Endothelial cell of umbilical vein (primary cell): ENCODE measurements at regions not wholly inside any gene's neighbourhood (a gene's known extent, or its start where the extent isn't known, plus 50 kb on each side); places are given as distances from the start of the nearest gene placed in this dataset.

Experiments
- BruUV-seq: library from RNA; stranded (reverse); fragments of 400-500 nt; replicated peaks from 2 replicates; lab custom pipeline; 2021; lab: Mats Ljungman, UMichigan
- CTCF ChIA-PET: fragments of 300-600, 350-600 bp; sonication (Branson Sonifier 250); formaldehyde crosslinking; loops from one replicate; lab custom pipeline; 2021; ENCODE audit warnings: antibody characterized with exemption, inconsistent platforms; lab: Charles Lee
- POLR2A ChIA-PET: fragments of 300-600, 350-600 bp; sonication (Branson Sonifier 250); formaldehyde crosslinking; loops from one replicate; lab custom pipeline; 2021; ENCODE audit warnings: antibody characterized with exemption, inconsistent platforms; lab: Charles Lee
- DNase-seq: peaks from one replicate; pipeline ENCODE4 v3.0.0-alpha.2; 2011; ENCODE audit warnings: low read depth, low spot score
- FAIRE-seq: peaks from 2 replicates; lab custom pipeline; 2011; peaks lifted over from hg19 to GRCh38; lab: Jason Lieb, UNC
- H2AFZ ChIP-seq: 2 replicates; pipeline ENCODE4 v1.6.0; 2012; ENCODE audit warnings: low read depth, low read length, control low read depth, inconsistent platforms
- H3K27ac ChIP-seq: 2 replicates; pipeline ENCODE4 v1.5.1; 2011; ENCODE audit warnings: low read depth, mild to moderate bottlenecking, control low read depth, low read length, moderate library complexity; ENCODE audit not compliant: insufficient read depth
- H3K27me3 ChIP-seq, 2 experiments: 2 replicates each; pipeline versions ENCODE4 v1.6.0 to v1.6.1; 2011; ENCODE audit warnings: low read length in 2 of 2, mixed read lengths in 1 of 2; ENCODE audit not compliant: control insufficient read depth in 2 of 2, insufficient read depth in 2 of 2
- H3K36me3 ChIP-seq, 2 experiments: 2 replicates in 1 of 2; 3 replicates in 1 of 2; pipeline ENCODE4 v1.5.1; 2011; ENCODE audit warnings: low read length in 2 of 2, mild to moderate bottlenecking in 1 of 2, moderate library complexity in 1 of 2; ENCODE audit not compliant: control insufficient read depth in 2 of 2, insufficient read depth in 2 of 2; ENCODE audit errors: extremely low read depth in 1 of 2
- H3K4me1 ChIP-seq: 3 replicates; pipeline ENCODE4 v1.5.1; 2011; ENCODE audit warnings: mild to moderate bottlenecking, low read length; ENCODE audit not compliant: control insufficient read depth, insufficient read depth; ENCODE audit errors: extremely low read depth
- H3K4me2 ChIP-seq: 2 replicates; pipeline ENCODE4 v1.6.1; 2011; ENCODE audit warnings: low read length, control low read depth, mixed read lengths; ENCODE audit not compliant: insufficient read depth
- H3K4me3 ChIP-seq, 3 experiments: fragments of 200-600 bp in 1 of 3; sonication (generic), shearing (Covaris generic) in 1 of 3; replicated peaks in 1 of 3; 2 replicates each; pipeline ENCODE4 v1.5.1; 2011 to 2016; ENCODE audit warnings: control low read depth in 3 of 3, low read length in 3 of 3, mild to moderate bottlenecking in 2 of 3, inconsistent platforms in 1 of 3, low read depth in 1 of 3, moderate library complexity in 1 of 3; ENCODE audit not compliant: insufficient read depth in 1 of 3
- H3K79me2 ChIP-seq: 2 replicates; pipeline ENCODE4 v1.6.0; 2012; ENCODE audit warnings: low read length, inconsistent platforms; ENCODE audit not compliant: control insufficient read depth, insufficient read depth
- H3K9ac ChIP-seq: replicated peaks from 2 replicates; pipeline ENCODE3; 2011; ENCODE audit warnings: low read length, control low read depth; ENCODE audit not compliant: insufficient read depth; ENCODE audit errors: extremely low read depth
- H3K9me1 ChIP-seq: replicated peaks from 3 replicates; pipeline ENCODE4 v1.6.0; 2011; ENCODE audit warnings: mild to moderate bottlenecking, low read length; ENCODE audit not compliant: control insufficient read depth, insufficient read depth; ENCODE audit errors: extremely low read depth
- H3K9me3 ChIP-seq: replicated peaks from 2 replicates; pipeline ENCODE4 v1.5.1; 2012; ENCODE audit warnings: low read length, inconsistent platforms; ENCODE audit not compliant: control insufficient read depth, insufficient read depth
- H4K20me1 ChIP-seq: replicated peaks from 2 replicates; pipeline ENCODE3; 2011; ENCODE audit warnings: mild to moderate bottlenecking, low read length; ENCODE audit not compliant: control insufficient read depth, insufficient read depth; ENCODE audit errors: extremely low read depth
- EZH2 ChIP-seq: IDR thresholded peaks from 2 replicates; pipeline ENCODE4 v1.6.1; 2012; ENCODE audit warnings: borderline replicate concordance, low read depth, mild to moderate bottlenecking, moderate library complexity, low read length, inconsistent platforms; ENCODE audit not compliant: severe bottlenecking
- FOS ChIP-seq: IDR thresholded peaks from 2 replicates; pipeline ENCODE4 v1.6.1; 2011; ENCODE audit warnings: mild to moderate bottlenecking, low read length, moderate library complexity, borderline replicate concordance; ENCODE audit not compliant: insufficient read depth
- GATA2 ChIP-seq: IDR thresholded peaks from 2 replicates; pipeline ENCODE4 v1.7.0; 2011; ENCODE audit warnings: low read depth, mild to moderate bottlenecking, moderate library complexity, mixed read lengths, low read length; ENCODE audit not compliant: insufficient read length, insufficient read depth
- JUN ChIP-seq: IDR thresholded peaks from 2 replicates; pipeline ENCODE4 v1.6.1; 2011; ENCODE audit warnings: borderline replicate concordance, low read depth; ENCODE audit not compliant: insufficient read length, insufficient read depth
- MYC ChIP-seq: IDR thresholded peaks from one replicate; pipeline ENCODE4 v1.6.1; 2011; ENCODE audit warnings: mild to moderate bottlenecking, low read depth, low read length
- POLR2A ChIP-seq: IDR thresholded peaks from 2 replicates; pipeline ENCODE4 v1.6.1; 2012; ENCODE audit warnings: low read depth, mild to moderate bottlenecking, control low read depth, low read length
- POLR2AphosphoS5 ChIP-seq: IDR thresholded peaks from 2 replicates; pipeline ENCODE4 v1.6.1; 2012; ENCODE audit warnings: low read depth, mild to moderate bottlenecking, control low read depth, low read length, moderate library complexity; ENCODE audit not compliant: insufficient read depth
- dilution Hi-C: fragments of 300-500 bp; cut with MboI; formaldehyde crosslinking; loops from one replicate; pipeline ENCODE4 v1.15.0; 2019; ENCODE audit warnings: low sequenced_read_pairs; ENCODE audit not compliant: extremely low pct_ligation_motif_present
- intact Hi-C: fragments of 100-400 bp; cut with micrococcal nuclease; formaldehyde crosslinking; loops from one replicate; pipeline ENCODE4 v1.10.0; 2022
- TF ChIP-seq, protein P1 (sequence below), 2 donors: IDR thresholded peaks; 1 replicate in 1 of 2; 2 replicates in 1 of 2; pipeline ENCODE4 v1.5.1; 2011; ENCODE audit warnings: low read length in 2 of 2, mild to moderate bottlenecking in 2 of 2, moderate library complexity in 2 of 2, control low read depth in 1 of 2, inconsistent platforms in 1 of 2, low read depth in 1 of 2; ENCODE audit not compliant: insufficient read depth in 1 of 2; ENCODE audit errors: extremely low read depth in 1 of 2
- TF ChIP-seq, protein P2 (sequence below): IDR thresholded peaks from 2 replicates; pipeline ENCODE4 v1.6.1; 2011; ENCODE audit not compliant: insufficient read depth, insufficient read length

DNA sequence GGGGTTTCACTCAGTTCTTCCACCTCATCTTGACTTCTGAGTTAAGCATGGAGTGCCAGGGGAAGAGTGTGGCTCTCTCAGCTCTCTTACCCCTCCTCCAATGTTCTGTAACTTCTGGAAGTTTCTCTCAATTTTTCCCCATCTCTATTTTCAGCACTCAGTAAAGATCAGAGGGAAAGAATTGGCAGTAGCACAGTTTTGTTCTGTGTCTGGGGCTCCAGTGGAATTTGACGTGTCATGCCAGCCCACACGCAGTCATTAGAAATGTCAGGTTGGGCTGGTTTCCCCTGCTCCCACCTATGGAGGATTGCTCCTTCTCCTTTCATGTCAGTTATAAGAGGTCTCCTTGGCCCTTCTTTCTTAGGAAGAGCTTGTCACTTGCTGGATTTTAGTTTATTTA lies 104.6 kb upstream of the COL3A1 start:
- H3K9me3 ChIP-seq: no peaks in the 10 kb centered on the region
- BruUV-seq: no TSS peak
- no peaks in the 10 kb centered on the region for H3K79me2 ChIP-seq
- H3K27ac ChIP-seq: no peak overlapping the region
- TF ChIP-seq, protein P1, sequence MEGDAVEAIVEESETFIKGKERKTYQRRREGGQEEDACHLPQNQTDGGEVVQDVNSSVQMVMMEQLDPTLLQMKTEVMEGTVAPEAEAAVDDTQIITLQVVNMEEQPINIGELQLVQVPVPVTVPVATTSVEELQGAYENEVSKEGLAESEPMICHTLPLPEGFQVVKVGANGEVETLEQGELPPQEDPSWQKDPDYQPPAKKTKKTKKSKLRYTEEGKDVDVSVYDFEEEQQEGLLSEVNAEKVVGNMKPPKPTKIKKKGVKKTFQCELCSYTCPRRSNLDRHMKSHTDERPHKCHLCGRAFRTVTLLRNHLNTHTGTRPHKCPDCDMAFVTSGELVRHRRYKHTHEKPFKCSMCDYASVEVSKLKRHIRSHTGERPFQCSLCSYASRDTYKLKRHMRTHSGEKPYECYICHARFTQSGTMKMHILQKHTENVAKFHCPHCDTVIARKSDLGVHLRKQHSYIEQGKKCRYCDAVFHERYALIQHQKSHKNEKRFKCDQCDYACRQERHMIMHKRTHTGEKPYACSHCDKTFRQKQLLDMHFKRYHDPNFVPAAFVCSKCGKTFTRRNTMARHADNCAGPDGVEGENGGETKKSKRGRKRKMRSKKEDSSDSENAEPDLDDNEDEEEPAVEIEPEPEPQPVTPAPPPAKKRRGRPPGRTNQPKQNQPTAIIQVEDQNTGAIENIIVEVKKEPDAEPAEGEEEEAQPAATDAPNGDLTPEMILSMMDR (IDR thresholded peaks at IDR 0.05; ENCODE audit: extremely low read depth in 1 of 2, insufficient read depth in 1 of 2, low read depth in 1 of 2, low read length in 2 of 2): no peak
- no peak for TF ChIP-seq POLR2A
- TF ChIP-seq FOS: no peak
- no peak for TF ChIP-seq JUN
- TF ChIP-seq, protein P2, sequence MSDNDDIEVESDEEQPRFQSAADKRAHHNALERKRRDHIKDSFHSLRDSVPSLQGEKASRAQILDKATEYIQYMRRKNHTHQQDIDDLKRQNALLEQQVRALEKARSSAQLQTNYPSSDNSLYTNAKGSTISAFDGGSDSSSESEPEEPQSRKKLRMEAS: no peak
- TF ChIP-seq EZH2: no peak
- no peak for TF ChIP-seq POLR2AphosphoS5
- TF ChIP-seq MYC: no peak
- TF ChIP-seq GATA2: no peak
- ChIA-PET POLR2A (no interaction called here), CTCF (interaction anchor here (1.2 kb wide), 1 partner anchor 35 kb away, joined by 3 read pairs; no protein-coding TSS in a partner anchor)
- no peak overlapping the region for H3K4me3 ChIP-seq
- H3K9me1 ChIP-seq: no peaks in the 10 kb centered on the region
- H3K4me2 ChIP-seq: no peak overlapping the region
- FAIRE-seq (no peak), DNase-seq (no peak)
- intact Hi-C loops (no loop called here), dilution Hi-C loops (no loop called here)
- H2AFZ ChIP-seq: no peak overlapping the region
- H4K20me1 ChIP-seq: no peaks in the 10 kb centered on the region
- H3K4me1 ChIP-seq: no peaks in the 10 kb centered on the region
- no peaks in the 10 kb centered on the region for H3K27me3 ChIP-seq
- H3K36me3 ChIP-seq: no peaks in the 10 kb centered on the region
- no peak overlapping the region for H3K9ac ChIP-seq
